Pulmonary artery endothelial cell (primary cell): ENCODE measurements at regions not wholly inside any gene's neighbourhood (a gene's known extent, or its start where the extent isn't known, plus 50 kb on each side); places are given as distances from the start of the nearest gene placed in this dataset.

Source experiments
- DNase-seq: peaks from one replicate; pipeline ENCODE4 v3.0.0-alpha.2; 2011; ENCODE audit warnings: low read depth, low spot score

- DNase-seq, result no peak
Measured at GRCh38 chr22:49570032-49570848, 257.4 kb downstream of the BRD1 start.

GRCh38 chr22:49569286-49570031, 258.2 kb downstream of the BRD1 start:
- no peak for DNase-seq

GRCh38 chr22:49568751-49569285, 258.9 kb downstream of the BRD1 start:
- no peak for DNase-seq

GRCh38 chr22:49567899-49568750, 259.5 kb downstream of the BRD1 start:
- DNase-seq, result no peak

GRCh38 chr22:49566693-49567092, 261.0 kb downstream of the BRD1 start:
- DNase-seq, result no peak

GRCh38 chr22:49566141-49566541, 261.5 kb downstream of the BRD1 start:
- DNase-seq, result no peak

- no peak for DNase-seq
Measured at GRCh38 chr22:49565516-49565855, 262.2 kb downstream of the BRD1 start.

DNA sequence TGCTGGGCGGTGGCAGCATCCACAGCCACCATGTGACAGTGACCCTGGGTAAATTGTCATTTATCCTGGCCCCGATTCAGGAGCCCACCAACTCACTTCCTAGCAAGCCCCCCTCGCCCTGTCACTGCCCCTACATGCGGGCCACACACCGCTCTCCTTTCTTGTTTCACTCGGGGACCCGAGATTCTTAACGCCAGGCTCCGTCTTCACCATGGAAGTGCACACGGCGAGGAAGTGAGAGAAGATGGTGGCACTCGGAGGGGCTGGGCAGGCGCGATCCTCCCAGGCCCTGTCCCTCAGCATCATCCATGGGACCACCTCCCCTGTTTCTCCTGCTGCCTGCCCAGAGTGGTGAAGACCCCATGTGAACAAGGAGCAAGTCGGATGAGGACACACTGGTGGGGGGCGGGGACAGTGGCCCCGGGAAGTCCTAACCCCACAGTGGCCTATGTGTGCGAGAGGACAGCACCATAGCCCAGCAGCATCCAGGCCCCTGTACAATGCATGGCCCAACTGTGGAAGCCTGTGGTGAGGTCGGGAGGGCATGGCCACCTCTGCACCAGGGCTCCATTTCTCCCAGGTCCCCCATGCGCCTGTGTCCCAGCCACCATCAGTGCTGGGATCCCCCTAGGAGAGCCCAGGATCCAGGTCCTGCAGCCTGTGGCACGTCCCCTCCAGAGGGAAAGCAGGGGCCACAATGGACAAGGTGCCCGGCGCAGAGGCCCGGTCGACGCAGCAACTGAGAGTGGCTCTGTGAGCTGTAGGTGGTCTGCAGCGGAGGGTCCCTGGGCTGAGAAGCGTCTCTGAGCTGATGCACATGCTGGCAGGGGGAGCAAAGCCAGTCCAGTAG, 262.8 kb downstream of the BRD1 start:
- no peak for DNase-seq

DNA sequence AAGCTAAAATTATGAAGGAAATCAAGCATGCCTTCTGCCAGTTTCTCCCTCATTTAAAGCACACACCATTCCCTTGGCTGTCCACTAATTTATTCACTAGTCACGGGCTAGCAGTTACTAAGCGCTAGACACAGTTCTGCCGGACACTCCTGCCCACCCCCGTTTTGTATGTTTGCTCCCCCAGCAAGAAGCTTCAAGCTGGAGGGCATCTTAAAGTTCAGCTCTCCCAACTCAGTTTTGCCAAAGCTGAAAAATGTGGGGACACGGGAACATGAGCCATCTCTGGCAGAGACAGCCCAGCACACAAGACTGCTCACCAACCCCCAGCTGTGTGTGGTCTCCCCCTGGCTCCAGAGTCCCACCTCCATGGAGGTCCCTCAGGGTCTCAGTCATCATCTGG, 263.6 kb downstream of the BRD1 start:
- no peak for DNase-seq

GRCh38 chr22:49562685-49563249, 264.9 kb downstream of the BRD1 start:
- DNase-seq, result no peak

- DNase-seq, result no peak
Measured at GRCh38 chr22:49561976-49562375, 265.7 kb downstream of the BRD1 start.

- no peak for DNase-seq
Measured at GRCh38 chr22:49561338-49561737, 266.3 kb downstream of the BRD1 start.

DNA sequence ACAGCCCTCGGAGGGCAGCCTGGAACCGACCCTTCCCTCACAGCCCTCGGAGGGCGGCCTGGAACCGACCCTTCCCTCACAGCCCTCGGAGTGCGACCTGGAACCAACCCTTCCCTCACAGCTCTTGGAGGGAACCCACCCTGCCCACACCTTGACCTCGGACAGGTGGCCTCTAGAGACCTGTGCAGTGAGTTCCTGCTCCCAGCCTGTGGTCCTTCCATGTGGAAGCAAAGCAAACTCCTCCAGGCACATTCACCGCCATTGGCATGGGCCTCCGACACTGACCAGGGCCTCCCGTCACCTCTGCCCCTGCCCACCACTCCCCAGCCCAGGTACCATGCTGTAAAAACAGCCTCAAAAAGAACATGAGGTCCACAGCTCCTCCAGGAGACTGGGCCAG, 272.1 kb downstream of the BRD1 start:
- no peak for DNase-seq

DNA sequence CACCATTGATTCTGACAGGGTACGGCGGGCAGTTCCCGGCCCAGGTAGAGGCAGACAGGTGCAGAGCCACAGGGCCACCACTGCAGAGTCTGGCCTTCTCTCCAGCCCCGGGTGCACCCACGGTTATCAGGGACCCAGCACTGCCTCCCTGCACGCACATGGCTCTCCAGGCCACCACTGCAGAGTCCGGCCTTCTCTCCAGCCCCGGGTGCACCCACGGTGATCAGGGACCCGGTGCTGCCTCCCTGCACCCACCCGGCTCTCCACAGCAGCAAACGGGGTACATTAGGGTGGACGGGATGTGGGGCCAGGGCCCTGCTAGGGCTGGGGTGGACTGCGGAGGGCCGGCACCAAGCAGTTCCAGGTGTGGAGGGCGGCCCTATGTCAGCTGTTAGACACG, 272.9 kb downstream of the BRD1 start:
- DNase-seq, result no peak

DNA sequence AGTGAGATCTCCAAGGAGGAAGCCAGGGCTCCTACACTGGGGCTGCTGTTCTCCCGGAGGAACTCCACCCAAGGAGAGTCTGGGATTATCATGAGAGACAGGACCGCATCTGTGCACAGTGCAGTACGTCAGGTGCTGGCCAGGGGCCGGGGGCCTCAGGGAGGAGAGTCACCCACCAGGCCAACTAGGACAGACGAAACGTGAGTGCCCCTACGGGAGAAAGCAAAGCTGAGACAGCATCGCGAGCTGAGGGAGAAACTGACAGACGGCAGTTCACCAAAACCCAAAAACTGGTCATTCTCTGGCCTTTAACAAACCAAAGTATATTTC, 273.4 kb downstream of the BRD1 start:
- DNase-seq, result no peak

- DNase-seq, result no peak
Measured at GRCh38 chr22:49553518-49554295, 274.0 kb downstream of the BRD1 start.

DNA sequence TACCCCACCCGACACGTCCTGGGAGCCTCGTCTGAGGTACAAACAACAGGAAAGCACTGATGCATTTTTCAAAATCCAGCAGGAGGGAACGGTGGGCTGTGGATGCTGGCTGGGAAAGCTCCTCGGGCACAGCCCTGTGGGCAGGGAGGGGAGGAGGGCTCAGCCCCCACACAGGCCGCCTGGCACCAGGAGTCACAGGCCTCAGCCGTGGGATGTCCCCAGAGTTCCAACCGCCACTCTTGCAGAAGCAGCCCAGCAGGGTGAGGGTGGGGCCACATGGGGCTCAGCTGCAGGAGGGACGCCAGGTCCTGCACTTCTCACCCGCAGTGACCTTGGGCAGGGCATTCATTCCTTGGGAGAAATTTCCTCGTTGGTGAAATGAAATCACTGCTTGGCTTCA, 274.6 kb downstream of the BRD1 start:
- no peak for DNase-seq

DNA sequence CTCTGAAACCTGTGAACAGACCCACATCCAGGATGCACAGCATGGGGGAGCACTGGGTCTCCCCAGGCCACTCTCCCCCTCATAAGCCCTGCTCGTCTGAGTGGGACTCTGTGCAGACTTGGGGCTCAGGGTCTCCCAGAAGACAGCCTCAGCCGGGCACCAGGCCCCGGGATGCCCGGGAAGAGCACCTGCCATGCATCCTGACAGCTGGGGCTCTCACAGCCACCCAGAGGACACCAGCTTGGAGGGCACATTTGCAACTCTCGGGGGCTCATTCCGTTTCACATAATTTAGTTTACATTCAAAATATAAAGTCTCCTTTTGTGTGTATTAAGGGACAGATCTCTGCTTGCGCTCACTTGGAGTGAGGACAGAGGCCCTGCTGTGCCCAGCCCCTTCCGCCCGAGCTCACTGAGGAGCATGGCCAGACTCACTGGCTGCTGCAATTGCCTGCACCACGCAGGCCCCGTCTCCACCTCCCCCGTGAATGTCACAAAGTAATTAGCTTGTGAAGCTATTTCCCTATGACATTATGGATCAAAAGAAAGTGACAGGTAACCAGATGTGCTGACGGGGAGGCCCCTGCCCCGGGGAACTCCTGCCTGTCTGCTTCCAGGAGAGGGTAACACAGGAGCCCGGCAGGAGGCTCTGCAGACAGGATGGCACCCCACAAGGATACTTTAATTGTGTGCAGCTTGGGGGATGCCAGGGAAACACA, 275.6 kb downstream of the BRD1 start:
- DNase-seq, result no peak

GRCh38 chr22:49551446-49551845, 276.2 kb downstream of the BRD1 start:
- DNase-seq, result no peak
